Activated CD4-positive, alpha-beta memory T cell treated with anti-CD3 and anti-CD28 coated beads, Interleukin-2, amount 10 ng/mL, durations not matched to agents 7 days and 5 days (primary cell): ENCODE measurements at regions not wholly inside any gene's neighbourhood (a gene's known extent, or its start where the extent isn't known, plus 50 kb on each side); places are given as distances from the start of the nearest gene placed in this dataset.

Experiments used
- CTCF ChIA-PET: fragments of 350-600 bp; sonication (Branson Sonifier 250); formaldehyde crosslinking; loops from one replicate; lab custom pipeline; 2021; ENCODE audit warnings: antibody characterized with exemption, inconsistent platforms; lab: Charles Lee
- POLR2A ChIA-PET: fragments of 350-600 bp; sonication (Branson Sonifier 250); formaldehyde crosslinking; loops from one replicate; lab custom pipeline; 2021; ENCODE audit warnings: antibody characterized with exemption; lab: Charles Lee
- DNase-seq: peaks from one replicate; pipeline ENCODE4 v3.0.0-alpha.2; 2020
- H3K27ac Mint-ChIP-seq: one replicate; pipeline ENCODE4 v1.8.0; 2021; ENCODE audit warnings: mild to moderate bottlenecking, mixed read lengths
- H3K27me3 Mint-ChIP-seq: one replicate; pipeline ENCODE4 v1.8.0; 2021; ENCODE audit warnings: mixed read lengths
- H3K36me3 Mint-ChIP-seq: one replicate; pipeline ENCODE4 v1.8.0; 2021; ENCODE audit warnings: low read depth, mixed read lengths
- H3K4me1 Mint-ChIP-seq: one replicate; pipeline ENCODE4 v1.8.0; 2021; ENCODE audit warnings: mixed read lengths
- H3K4me3 Mint-ChIP-seq: one replicate; pipeline ENCODE4 v1.8.0; 2021; ENCODE audit warnings: mild to moderate bottlenecking, mixed read lengths
- H3K9me3 Mint-ChIP-seq: one replicate; pipeline ENCODE4 v1.8.0; 2021; ENCODE audit warnings: mixed read lengths

DNA sequence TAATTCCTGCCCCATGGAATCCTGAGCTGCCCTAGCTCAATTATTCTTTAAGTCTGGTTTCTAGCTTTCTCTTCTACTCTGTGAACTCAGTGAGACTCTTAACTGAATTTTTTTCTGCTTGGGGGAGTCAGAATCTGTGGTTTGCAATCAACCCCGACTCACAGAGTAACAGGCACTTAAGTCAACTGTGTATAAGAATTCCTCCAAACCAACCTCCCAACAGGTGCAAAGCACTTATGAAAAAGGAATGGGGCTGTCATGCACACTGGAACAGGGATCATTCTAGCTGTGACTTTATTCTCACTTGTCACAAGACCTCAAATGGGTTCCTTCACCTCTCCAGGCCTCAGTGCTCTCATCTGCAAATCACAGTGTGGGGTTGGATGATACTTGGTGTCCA lies 60.3 kb upstream of the SYT6 start:
- Mint-ChIP-seq H3K27ac (no peak overlapping the region), H3K4me3 (no peak overlapping the region), H3K36me3 (no peaks in the 10 kb centered on the region), H3K4me1 (peaks cover 4% of the 10 kb centered on the region), H3K9me3 (no peaks in the 10 kb centered on the region), H3K27me3 (peaks cover 23% of the 10 kb centered on the region)
- no peak for DNase-seq
- CTCF ChIA-PET: interaction anchor here (1.9 kb wide), 1 partner anchor 69 kb away, joined by 6 read pairs; no protein-coding TSS in a partner anchor
- POLR2A ChIA-PET: no interaction called here

DNA sequence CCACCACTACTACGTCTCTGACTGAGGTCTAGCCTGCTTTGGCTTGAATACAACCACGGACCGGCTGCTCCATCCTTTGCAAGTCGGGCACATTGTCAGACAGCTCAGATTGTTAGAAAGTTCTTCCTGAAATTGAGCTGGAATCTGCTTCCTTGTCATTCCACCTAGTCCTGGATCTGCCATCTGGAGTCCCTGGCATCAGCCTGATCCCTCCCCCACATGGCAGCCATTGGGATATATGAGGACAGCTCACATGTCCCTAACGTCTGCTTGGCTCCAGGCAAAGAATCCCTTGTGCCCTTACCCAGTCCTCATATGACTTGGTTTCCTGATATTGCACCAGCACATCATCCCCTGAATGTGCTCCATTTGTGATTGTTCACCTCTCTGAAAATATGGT lies 56.3 kb upstream of the SYT6 start:
- CTCF ChIA-PET: interaction anchor here (3.1 kb wide), 1 partner anchor 73 kb away, joined by 9 read pairs; no protein-coding TSS in a partner anchor
- no peak for DNase-seq

GRCh38 chr1:114208714-114209113 lies 55.0 kb upstream of the SYT6 start:
- no peak overlapping the region for H3K4me3 Mint-ChIP-seq
- CTCF ChIA-PET: interaction anchor here (3.1 kb wide), 1 partner anchor 74 kb away, joined by 9 read pairs; no protein-coding TSS in a partner anchor
- peaks cover 41% of the 10 kb centered on the region for H3K27me3 Mint-ChIP-seq
- no peaks in the 10 kb centered on the region for H3K36me3 Mint-ChIP-seq
- H3K27ac Mint-ChIP-seq: no peak overlapping the region
- DNase-seq: no peak
- H3K4me1 Mint-ChIP-seq: no peaks in the 10 kb centered on the region
- POLR2A ChIA-PET: no interaction called here
- H3K9me3 Mint-ChIP-seq: no peaks in the 10 kb centered on the region

More for the DNA sequence above, 56.3 kb upstream of the SYT6 start:
- Mint-ChIP-seq H3K9me3 (no peaks in the 10 kb centered on the region), H3K27me3 (peaks cover 39% of the 10 kb centered on the region), H3K4me1 (no peaks in the 10 kb centered on the region), H3K27ac (no peak overlapping the region), H3K4me3 (no peak overlapping the region), H3K36me3 (no peaks in the 10 kb centered on the region)
- POLR2A ChIA-PET: no interaction called here

DNA sequence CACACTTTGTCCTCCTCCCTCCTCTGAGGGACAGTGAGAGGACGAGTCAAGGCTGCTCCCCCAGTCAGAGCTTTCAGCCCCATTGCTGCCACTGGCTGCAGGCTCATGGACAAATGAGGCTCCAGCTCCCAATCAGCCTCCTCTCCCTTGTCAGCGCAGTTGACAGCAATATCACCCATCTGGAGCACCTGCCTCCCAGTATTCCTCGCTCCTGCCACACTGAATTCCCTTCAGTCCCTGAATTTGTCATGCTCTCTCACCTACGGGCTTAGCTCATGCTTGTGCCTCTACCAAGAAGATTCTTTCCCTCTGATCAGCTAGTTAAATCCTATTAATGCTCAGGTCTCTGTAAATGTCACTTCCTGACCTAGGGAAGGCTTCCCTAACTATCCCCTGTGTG lies 54.4 kb upstream of the SYT6 start:
- Mint-ChIP-seq H3K4me3 (no peak overlapping the region), H3K9me3 (no peaks in the 10 kb centered on the region), H3K36me3 (no peaks in the 10 kb centered on the region), H3K4me1 (no peaks in the 10 kb centered on the region), H3K27me3 (peaks cover 40% of the 10 kb centered on the region), H3K27ac (no peak overlapping the region)
- no peak for DNase-seq
- ChIA-PET POLR2A (no interaction called here), CTCF (interaction anchor here (3.1 kb wide), 1 partner anchor 75 kb away, joined by 9 read pairs; no protein-coding TSS in a partner anchor)

GRCh38 chr1:114207635-114208034 lies 54.0 kb upstream of the SYT6 start:
- ChIA-PET CTCF (interaction anchor here (3.1 kb wide), 1 partner anchor 75 kb away, joined by 9 read pairs; no protein-coding TSS in a partner anchor), POLR2A (no interaction called here)
- DNase-seq: no peak
- no peak overlapping the region for H3K27ac Mint-ChIP-seq
- no peaks in the 10 kb centered on the region for H3K36me3 Mint-ChIP-seq
- no peaks in the 10 kb centered on the region for H3K4me1 Mint-ChIP-seq
- peaks cover 37% of the 10 kb centered on the region for H3K27me3 Mint-ChIP-seq
- no peak overlapping the region for H3K4me3 Mint-ChIP-seq
- H3K9me3 Mint-ChIP-seq: no peaks in the 10 kb centered on the region

DNA sequence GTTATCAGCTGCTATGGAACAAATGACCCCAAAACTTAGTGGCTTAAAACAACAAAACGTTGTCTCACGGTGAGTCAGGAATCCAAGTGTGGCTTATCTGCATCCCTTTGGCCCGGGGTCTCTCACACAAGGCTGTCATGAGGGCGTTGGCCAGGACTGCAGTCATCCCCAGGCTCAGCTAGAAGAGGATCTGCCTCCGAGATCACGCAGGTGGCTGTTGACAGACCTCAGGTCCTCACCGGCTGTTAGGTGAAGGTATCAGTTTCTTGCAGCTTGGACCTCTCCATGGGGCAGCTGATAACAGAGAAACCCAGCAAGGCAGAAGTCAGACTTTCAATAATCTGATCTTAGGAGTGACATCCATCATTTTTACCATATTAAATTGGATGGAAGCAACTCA lies 52.7 kb upstream of the SYT6 start:
- H3K9me3 Mint-ChIP-seq: no peaks in the 10 kb centered on the region
- POLR2A ChIA-PET: no interaction called here
- peaks cover 39% of the 10 kb centered on the region for H3K27me3 Mint-ChIP-seq
- H3K36me3 Mint-ChIP-seq: no peaks in the 10 kb centered on the region
- no peaks in the 10 kb centered on the region for H3K4me1 Mint-ChIP-seq
- no peak overlapping the region for H3K4me3 Mint-ChIP-seq
- CTCF ChIA-PET: no interaction called here
- H3K27ac Mint-ChIP-seq: no peak overlapping the region
- DNase-seq: no peak

DNA sequence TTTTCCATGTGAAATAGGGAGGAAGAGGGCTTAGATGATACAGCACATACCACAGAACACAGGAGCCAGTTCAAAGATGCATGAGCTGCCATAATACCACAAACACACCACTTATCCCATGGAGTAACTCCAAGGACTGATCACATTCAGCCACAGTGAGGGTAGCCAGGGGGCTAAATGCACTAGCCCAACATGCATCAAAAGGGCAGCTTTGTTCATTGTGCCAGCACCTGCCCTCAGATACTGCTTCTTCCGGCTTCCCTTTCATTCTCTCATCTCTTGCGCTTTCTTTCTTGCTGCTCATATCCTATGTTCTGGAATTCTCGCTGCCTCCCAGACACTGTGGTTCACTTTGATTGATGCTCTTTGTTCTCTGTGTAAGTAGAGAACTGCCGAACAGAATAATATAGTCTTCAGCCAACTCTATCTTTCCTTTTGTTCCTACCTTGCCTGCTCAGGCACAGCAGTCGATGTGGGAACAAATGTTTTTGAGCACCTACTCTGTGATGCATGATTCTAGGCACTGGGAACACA lies 50.0 kb upstream of the SYT6 start:
- CTCF ChIA-PET: no interaction called here
- H3K27me3 Mint-ChIP-seq: peaks cover 36% of the 10 kb centered on the region
- H3K4me1 Mint-ChIP-seq: no peaks in the 10 kb centered on the region
- H3K36me3 Mint-ChIP-seq: no peaks in the 10 kb centered on the region
- POLR2A ChIA-PET: no interaction called here
- no peak for DNase-seq
- no peak overlapping the region for H3K4me3 Mint-ChIP-seq
- H3K27ac Mint-ChIP-seq: no peak overlapping the region
- no peaks in the 10 kb centered on the region for H3K9me3 Mint-ChIP-seq
